Coronary artery (tissue), 2 donors: ENCODE measurements at regions not wholly inside any gene's neighbourhood (a gene's known extent, or its start where the extent isn't known, plus 50 kb on each side); places are given as distances from the start of the nearest gene placed in this dataset.

Experiments used
- DNase-seq: peaks from one replicate; pipeline ENCODE4 v3.0.0-alpha.2; 2017; ENCODE audit warnings: low spot score
- H3K27ac ChIP-seq, 2 donors: fragments of 200-600 bp; sonication (generic); one replicate each; pipeline ENCODE4 v1.5.1; 2016 to 2019
- H3K4me3 ChIP-seq: fragments of 200-600 bp; sonication (generic); 2 replicates; pipeline ENCODE4 v1.5.1; 2016; ENCODE audit warnings: mild to moderate bottlenecking, moderate library complexity
- TF ChIP-seq, protein P1 (sequence below): fragments of 200-600 bp; sonication (generic); IDR thresholded peaks from one replicate; pipeline ENCODE4 v1.5.1; 2019; ENCODE audit warnings: antibody characterized with exemption

- H3K27ac ChIP-seq, result no peak overlapping the region
- no peak overlapping the region for H3K4me3 ChIP-seq
- TF ChIP-seq, protein P1, sequence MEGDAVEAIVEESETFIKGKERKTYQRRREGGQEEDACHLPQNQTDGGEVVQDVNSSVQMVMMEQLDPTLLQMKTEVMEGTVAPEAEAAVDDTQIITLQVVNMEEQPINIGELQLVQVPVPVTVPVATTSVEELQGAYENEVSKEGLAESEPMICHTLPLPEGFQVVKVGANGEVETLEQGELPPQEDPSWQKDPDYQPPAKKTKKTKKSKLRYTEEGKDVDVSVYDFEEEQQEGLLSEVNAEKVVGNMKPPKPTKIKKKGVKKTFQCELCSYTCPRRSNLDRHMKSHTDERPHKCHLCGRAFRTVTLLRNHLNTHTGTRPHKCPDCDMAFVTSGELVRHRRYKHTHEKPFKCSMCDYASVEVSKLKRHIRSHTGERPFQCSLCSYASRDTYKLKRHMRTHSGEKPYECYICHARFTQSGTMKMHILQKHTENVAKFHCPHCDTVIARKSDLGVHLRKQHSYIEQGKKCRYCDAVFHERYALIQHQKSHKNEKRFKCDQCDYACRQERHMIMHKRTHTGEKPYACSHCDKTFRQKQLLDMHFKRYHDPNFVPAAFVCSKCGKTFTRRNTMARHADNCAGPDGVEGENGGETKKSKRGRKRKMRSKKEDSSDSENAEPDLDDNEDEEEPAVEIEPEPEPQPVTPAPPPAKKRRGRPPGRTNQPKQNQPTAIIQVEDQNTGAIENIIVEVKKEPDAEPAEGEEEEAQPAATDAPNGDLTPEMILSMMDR, result no peak
- no peak for DNase-seq
Measured at GRCh38 chr9:105151686-105151995, 92.8 kb upstream of the SLC44A1 start.

DNA sequence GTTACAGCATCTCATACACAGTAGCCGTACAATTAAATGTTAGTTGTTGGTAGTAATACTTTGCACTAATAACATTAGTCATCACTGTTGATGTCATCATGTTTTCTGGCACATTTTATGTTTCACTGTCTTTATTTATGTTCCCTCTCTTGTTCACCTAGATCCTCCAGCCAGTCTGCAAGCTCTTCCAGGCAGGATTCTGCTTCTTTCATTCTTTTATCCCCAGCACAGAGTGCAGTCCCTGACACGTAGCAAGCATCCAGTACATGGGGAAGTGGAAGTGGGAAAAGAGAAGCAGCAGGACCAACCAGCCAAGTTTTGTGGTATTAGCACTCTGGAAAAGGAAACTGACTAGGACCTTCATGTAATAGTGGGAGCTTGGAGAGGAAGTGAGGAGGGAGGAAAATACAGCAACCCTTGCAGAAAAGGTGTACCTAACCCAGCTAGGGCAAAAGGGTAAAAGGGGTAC lies 89.7 kb upstream of the SLC44A1 start:
- Histone ChIP-seq H3K27ac (no peak overlapping the region), H3K4me3 (no peak overlapping the region)
- TF ChIP-seq, protein P1, result no peak
- no peak for DNase-seq

DNA sequence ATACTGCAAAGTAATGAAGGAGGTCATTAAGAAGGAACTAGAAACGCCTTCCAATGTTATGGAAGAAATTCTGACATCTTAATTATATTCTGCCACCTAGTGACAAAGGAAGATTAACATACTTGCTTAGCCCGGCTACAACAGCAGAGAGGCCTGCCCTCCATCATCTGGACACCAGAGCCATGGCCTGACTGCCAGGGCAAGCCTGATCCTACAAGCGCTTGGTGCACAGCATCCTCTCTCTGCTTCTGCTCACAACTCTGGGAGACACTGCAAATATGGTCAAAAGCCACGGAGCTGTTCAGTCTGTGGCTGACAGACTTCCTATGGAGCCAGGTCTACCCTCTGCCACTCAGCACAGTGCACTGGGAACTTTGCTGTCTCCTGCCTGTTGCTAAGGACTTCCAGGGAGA lies 87.3 kb upstream of the SLC44A1 start:
- H3K27ac ChIP-seq, result peak overlapping the region; percentile 28 to 74
- peak; percentile 81 for DNase-seq

DNA sequence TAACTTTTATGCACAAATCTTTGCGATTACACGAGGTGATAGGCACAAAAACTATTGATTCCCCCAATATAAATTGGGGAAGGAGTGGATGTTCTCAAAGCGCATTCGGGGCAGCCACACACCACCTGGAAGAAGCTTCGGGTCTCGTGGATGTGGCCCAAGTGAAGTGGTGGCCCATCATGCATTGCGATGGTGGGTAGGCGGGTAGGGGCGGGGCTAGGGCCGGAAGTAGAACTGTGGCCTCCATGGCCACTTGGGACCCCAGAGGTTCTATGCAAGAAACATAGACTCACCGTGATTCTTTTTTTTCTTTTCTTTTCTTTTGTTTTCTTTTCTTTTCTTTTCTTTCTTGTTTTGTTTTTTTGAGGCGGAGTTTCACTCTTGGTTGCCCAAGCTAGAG lies 86.4 kb upstream of the SLC44A1 start:
- TF ChIP-seq, protein P1, result no peak
- no peak for DNase-seq
- Histone ChIP-seq H3K27ac (no peak overlapping the region), H3K4me3 (no peak overlapping the region)

More for the DNA sequence above, 87.3 kb upstream of the SLC44A1 start:
- TF ChIP-seq, protein P1, result no peak
- H3K4me3 ChIP-seq, result no peak overlapping the region

DNA sequence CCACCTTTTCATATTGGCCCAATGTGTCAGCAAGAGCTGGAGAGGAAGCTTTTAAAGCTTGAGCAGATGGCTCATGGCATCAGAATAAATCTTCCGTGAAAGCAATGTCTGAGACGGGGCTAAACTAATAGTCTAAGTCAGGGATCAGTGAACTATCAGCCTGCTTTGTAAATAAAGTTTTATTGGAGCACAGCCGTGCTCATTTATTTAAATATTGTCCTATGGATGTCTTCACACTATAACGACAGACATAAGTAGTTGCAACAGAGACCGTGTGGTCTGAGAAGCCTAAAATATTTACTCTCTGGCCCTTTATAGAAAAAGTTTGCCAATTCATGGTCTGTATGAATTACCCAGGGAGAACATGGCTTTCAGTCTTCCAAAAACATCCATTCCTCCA lies 85.6 kb upstream of the SLC44A1 start:
- no peak overlapping the region for H3K4me3 ChIP-seq
- no peak overlapping the region for H3K27ac ChIP-seq

GRCh38 chr9:105168870-105169319 lies 75.6 kb upstream of the SLC44A1 start:
- TF ChIP-seq, protein P1, result no peak
- H3K4me3 ChIP-seq, result no peak overlapping the region
- no peak for DNase-seq
- no peak overlapping the region for H3K27ac ChIP-seq

More for the DNA sequence above, 85.6 kb upstream of the SLC44A1 start:
- no peak for DNase-seq
- TF ChIP-seq, protein P1, result no peak

GRCh38 chr9:105171076-105171475 lies 73.4 kb upstream of the SLC44A1 start:
- no peak overlapping the region for H3K27ac ChIP-seq
- TF ChIP-seq, protein P1, result no peak
- no peak overlapping the region for H3K4me3 ChIP-seq
- no peak for DNase-seq
